NCI-H1105 treated with DMSO at 0.1 percent for 48 hours (cell line): ENCODE measurements at regions not wholly inside any gene's neighbourhood (a gene's known extent, or its start where the extent isn't known, plus 50 kb on each side); places are given as distances from the start of the nearest gene placed in this dataset.
"Not testable (repeated sequence)": the region's sequence is repeated elsewhere in the genome, so short reads cannot be mapped to it uniquely, and the experiment has no call there.

Experiments used
- DNase-seq: peaks from one replicate; lab custom pipeline; 2025; lab: John Stamatoyannopoulos, UW

DNA sequence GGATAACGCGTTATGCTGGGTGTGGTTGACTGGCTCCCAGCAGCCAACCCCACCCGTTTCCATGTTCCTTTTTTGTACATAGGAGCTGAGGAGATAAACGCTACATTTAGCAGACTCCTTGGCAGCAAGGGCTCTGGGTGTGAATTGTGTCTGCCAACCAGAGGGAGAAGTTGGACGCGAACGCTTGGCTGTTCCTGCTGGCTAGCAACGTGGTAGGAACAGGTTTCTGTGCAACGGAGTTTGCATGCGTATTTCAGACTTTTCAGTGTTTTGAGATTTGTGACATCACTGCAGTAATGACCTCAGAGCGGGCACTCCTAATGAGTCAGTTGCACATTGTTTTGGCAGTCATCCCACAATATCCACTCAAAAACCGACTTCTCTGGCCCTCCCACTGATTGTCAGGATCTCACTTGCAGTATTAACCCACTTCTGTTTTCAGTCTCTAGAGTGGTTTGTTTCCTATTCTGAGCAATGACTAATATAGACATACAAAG lies 98.7 kb upstream of the RGS1 start:
- DNase-seq, result peak; percentile 71

DNA sequence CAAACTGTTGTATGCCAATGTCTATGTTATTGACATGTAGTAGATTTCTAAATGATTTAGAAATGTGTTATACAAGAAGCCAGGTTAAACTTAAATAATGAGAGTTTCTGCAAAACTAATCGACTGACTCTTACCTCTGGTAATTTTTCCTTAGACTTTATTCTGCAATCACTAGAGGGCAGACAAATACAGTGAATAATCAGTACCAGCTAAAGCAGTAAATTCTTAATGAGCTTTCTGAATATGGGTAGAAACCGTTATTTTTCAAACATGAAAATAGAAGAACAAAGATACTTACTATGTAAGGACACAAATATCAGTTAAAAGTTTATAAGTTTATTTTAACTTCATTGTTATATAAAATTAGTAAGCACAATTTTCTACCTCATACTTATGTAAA lies 97.9 kb upstream of the RGS1 start:
- DNase-seq, result peak; percentile 52

- peak; percentile 18 for DNase-seq
Measured at GRCh38 chr1:192485692-192486436, 89.7 kb upstream of the RGS1 start.

DNA sequence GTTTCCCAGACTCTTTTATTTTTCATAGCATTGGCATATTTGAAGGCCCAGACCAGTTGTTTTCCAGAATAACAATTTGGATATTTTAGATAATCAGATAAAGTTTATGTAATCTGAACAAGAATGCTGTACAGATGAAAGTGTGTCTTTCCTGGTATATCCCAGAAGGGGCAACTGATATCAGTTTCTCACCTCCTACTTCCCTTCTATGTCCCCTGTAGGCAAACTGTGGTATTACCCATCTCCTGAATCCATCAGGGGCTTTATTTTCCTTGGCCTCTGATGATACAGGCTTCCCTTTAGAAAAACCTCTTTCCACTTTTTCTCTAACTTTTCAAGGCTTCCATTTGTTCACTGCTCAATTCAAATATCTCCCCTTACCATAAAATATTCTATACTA lies 87.5 kb upstream of the RGS1 start:
- DNase-seq, result no peak

DNA sequence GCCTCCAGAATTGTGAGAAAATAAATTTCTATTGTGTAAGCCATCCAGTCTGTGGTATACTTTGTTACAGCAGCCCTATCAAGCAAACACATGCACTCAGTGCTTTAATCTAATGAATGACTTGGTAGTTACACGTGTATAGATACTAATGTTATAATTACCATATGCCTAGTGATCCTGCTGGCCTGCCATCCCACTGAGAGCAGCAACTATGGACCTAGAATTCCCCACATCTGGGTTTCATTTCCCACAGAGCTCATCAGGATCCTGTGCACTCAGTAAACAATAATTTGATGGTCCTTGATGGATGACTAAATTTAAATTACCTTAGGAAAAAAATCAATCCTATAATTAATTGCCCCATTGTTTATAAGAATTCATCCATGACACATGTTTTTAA lies 86.5 kb upstream of the RGS1 start:
- no peak for DNase-seq

- no peak for DNase-seq
Measured at GRCh38 chr1:192489748-192490147, 85.8 kb upstream of the RGS1 start.

DNA sequence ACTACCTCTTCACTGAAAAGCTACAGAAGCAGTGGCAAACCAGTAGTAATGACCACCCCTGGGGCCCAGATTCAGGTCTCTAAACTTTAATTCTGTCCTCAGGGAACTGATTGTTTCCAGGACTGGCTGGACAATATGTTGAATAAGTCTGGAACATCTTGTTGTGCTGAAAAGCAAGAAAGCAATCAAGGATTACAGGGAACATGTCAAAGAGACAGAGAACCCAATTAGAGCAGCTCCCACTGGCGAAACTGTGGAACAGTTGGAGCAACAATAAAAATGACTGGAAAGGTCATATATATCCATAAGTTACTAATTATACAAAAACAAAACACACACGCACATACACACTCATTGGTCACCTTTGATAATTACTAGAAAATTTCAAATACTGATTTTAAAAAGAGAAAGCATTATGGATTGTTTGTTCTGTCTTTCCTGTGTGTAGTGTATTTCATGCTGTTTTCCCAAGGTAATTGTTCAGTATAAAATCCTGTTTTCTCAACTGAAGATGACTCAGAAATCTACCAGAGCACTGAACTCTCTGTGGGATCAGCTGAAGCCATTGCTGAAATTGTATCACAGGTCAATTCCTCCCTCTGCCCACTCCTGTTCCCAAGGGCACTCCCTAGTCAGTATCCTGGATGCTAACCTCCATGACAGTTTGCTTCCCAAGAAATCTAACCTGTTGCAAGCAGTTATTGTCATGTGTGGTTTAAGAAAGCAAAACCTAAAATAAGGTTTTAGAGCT lies 83.6 kb upstream of the RGS1 start:
- no peak for DNase-seq

GRCh38 chr1:192493584-192493983 lies 82.0 kb upstream of the RGS1 start:
- no peak for DNase-seq

DNA sequence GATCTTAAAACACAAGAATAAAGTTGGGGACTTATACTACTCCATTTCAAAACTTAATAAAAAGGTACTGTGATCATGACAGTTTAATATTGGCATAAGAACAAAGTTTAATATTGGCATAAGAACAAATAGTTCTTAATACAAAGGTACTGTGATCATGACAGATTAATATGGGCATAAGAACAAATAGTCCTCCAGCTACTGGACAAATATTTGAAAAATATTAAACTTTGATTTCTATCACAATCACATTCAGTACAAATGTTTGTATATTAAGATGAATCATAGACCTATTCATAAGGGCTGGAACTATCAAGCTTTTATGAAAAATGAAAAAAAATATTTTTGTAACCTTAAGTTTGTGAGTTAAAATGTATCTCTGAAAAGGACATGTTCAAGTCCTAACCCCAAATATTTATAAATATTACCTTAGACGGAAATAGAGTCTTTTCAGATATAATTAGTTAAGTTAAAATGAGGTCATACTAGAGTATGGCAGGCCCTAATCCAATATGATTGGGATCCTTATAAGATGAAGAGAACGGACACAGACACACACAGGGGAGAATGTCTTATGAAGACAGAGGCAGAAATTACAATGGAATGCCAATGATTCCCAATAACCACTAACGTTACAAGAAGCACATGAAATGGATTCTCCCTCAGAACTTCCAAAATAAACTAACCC lies 79.1 kb upstream of the RGS1 start:
- no peak for DNase-seq

DNA sequence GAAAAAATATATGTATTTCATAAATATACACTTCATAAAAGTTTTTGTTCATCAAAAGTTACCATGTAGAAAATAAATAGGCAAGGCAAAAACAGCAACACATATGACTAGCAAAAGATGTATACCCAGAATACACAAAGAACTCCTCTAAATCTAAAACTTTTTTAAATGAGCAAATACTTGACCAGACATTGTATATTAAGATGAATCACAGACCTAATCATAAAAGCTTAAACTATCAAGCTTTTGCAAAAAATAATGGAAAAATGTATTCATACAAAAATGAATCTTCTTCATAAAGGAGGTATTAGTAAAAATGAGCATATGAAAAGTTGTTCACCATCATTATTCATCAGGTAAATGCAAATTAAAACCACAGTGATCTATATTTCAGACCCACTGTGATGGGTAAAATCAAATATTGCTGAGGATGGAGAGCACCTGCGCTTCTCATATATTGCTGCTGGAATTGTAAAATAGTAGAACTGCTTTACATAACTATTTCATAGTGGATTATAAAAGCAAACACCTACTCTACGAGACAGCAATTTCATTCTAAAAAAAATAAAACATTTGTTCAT lies 78.3 kb upstream of the RGS1 start:
- no peak for DNase-seq

DNA sequence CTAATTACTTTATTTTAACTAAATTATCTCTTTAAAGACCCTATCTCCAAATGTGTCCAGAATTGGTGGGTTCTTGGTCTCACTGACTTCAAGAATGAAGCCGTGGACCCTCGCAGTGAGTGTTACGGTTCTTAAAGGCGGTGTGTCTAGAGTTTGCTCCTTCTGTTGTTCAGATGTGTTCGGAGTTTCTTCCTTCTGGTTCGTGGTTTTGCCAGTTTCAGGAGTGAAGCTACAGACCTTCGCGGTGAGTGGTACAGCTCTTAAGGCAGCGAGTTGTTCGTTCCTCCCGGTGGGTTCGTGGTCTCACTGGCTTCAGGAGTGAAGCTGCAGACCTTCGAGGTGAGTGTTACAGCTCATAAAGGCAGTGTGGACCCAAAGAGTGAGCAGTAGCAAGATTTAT lies 77.5 kb upstream of the RGS1 start:
- not testable (repeated sequence) for DNase-seq

DNA sequence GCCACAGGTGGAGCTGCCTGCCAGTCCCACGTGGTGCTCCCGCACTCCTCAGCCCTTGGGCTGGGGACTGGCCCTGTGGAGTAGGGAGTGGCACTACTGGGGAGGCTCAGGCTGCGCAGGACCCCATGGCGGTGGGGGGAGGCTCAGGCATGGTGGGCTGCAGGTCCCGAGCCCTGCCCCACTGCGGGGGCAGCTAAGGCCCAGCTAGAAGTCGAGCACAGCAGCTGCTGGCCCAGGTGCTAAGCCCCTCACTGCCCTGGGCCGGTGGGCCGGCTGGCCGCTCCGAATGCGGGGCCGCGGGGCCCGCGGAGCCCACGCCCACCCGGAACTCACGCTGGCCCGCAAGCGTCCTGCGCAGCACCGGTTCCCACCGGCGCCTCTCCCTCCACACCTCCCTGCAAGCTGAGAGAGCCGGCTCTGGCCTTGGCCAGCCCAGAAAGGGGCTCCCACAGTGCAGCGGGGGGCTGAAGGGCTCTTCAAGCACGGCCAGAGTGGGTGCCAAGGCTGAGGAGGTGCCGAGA lies 76.5 kb upstream of the RGS1 start:
- not testable (repeated sequence) for DNase-seq

DNA sequence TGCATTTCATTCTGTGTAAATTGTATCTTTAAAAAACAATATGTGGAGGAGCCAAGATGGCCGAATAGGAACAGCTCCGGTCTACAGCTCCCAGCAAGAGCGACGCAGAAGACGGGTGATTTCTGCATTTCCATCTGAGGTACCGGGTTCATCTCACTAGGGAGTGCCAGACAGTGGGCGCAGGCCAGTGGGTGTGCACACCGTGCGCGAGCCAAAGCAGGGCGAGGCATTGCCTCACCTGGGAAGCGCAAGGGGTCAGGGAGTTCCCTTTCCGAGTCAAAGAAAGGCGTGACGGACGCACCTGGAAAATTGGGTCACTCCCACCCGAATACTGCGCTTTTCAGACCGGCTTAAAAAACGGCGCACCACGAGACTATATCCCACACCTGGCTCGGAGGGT lies 75.0 kb upstream of the RGS1 start:
- not testable (repeated sequence) for DNase-seq

DNA sequence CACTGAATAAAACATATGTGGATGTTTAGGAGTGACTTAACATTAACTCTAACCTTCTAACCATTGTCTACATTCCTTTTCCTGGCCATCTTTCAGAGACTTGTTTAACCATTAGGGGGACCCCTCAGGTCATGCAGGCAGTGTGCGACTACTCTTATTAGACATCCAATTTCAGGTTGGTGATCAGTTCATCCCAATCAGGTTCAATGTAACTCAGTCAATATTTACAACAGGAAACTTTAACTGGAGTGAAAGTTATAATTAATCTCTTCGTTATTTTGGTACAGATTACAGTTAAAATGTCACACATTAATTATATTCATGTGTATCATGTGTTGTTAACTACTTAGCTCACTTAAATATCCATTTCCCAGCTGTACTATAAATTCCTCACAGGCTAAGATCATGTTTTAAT lies 68.8 kb upstream of the RGS1 start:
- DNase-seq, result no peak

- DNase-seq, result no peak
Measured at GRCh38 chr1:192512426-192513162, 63.0 kb upstream of the RGS1 start.

GRCh38 chr1:192513196-192513595 lies 62.4 kb upstream of the RGS1 start:
- DNase-seq, result no peak

DNA sequence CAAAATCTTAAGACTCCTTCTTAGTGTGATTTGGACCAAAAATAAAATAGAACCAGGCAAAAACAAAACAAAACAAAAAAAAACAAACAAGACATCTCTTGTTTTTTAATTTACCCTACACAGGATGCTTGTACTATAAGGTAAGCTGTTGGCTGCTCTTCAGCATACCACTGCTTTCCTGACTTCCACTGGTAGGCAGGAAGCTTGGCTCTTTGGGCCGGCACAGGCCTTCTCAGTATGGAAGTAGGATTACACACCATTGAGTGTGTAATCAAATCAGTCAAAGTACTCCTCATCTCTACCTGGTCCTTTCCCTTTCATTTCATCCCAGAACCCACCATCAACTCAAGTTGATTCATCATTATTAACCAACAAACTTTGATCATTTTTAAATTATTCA lies 61.9 kb upstream of the RGS1 start:
- no peak for DNase-seq

- no peak for DNase-seq
Measured at GRCh38 chr1:192516776-192517297, 58.7 kb upstream of the RGS1 start.

- DNase-seq, result not testable (repeated sequence)
Measured at GRCh38 chr1:192517716-192518355, 57.7 kb upstream of the RGS1 start.

GRCh38 chr1:192518700-192519099 lies 56.9 kb upstream of the RGS1 start:
- no peak for DNase-seq

DNA sequence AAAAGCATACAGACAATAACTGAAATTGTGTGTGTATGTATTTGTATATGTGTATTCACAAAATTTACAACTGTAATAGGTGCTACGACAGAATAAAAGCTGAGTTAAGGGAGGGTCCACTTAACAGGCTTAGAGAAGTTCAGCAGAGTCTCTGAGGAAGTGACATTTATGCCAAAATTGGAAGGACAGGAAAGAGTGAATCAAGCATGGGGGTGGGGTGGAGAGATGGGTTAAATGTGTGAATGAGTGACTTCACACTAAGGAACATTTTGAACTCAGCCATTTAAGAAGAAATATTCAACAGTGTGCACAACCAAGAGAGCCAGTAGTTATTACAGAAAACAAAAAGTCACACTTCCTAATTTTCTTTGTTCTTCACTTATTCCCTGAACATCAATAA lies 53.8 kb upstream of the RGS1 start:
- no peak for DNase-seq
